GM12878 (cell line): ENCODE measurements at regions not wholly inside any gene's neighbourhood (a gene's known extent, or its start where the extent isn't known, plus 50 kb on each side); places are given as distances from the start of the nearest gene placed in this dataset.

Experiments used
- ATAC-seq: fragments of 200-7000 bp; cut with Tn5 transposase; 3 replicates; pipeline ENCODE4 v1.9.1; 2020; ENCODE audit warnings: mild to moderate bottlenecking, moderate library complexity
- BruUV-seq: library from RNA; stranded (reverse); fragments of 400-500 nt; replicated peaks from 2 replicates; lab custom pipeline; 2021; lab: Mats Ljungman, UMichigan
- CTCF ChIA-PET: fragments of 300-600 bp; sonication (Branson Sonifier 250); formaldehyde crosslinking; extraction: SDS; loops from one replicate; lab custom pipeline; 2021; ENCODE audit warnings: inconsistent platforms; lab: Yijun Ruan, JAX
- POLR2A ChIA-PET: fragments of 350-600 bp; formaldehyde crosslinking; extraction: SDS; loops from one replicate; lab custom pipeline; 2021; ENCODE audit warnings: inconsistent platforms; lab: Charles Lee
- RAD21 ChIA-PET: fragments of 300-600 bp; sonication (Branson Sonifier 250); formaldehyde crosslinking; loops from one replicate; lab custom pipeline; 2023; ENCODE audit warnings: antibody characterized with exemption; ENCODE audit not compliant: unreplicated experiment; lab: Charles Lee
- SMC1A ChIA-PET: fragments of 300-600 bp; sonication (Branson Sonifier 250); formaldehyde crosslinking; loops from one replicate; lab custom pipeline; 2023; ENCODE audit not compliant: unreplicated experiment, uncharacterized antibody; lab: Charles Lee
- DNase-seq: peaks from one replicate; pipeline ENCODE4 v3.0.0-alpha.2; 2011; ENCODE audit warnings: low read depth, low spot score
- FAIRE-seq: peaks from 3 replicates; lab custom pipeline; 2011; peaks lifted over from hg19 to GRCh38; lab: Jason Lieb, UNC
- H2AFZ ChIP-seq: 2 replicates; pipeline ENCODE4 v1.6.0; 2011; ENCODE audit warnings: low read depth, low read length, control low read depth; ENCODE audit not compliant: control insufficient read depth
- H3K27ac ChIP-seq: 2 replicates; pipeline ENCODE4 v1.5.1; 2011; ENCODE audit warnings: control low read depth; ENCODE audit not compliant: control insufficient read depth, insufficient read depth
- H3K27me3 ChIP-seq, 2 experiments: replicated peaks in 1 of 2; 2 replicates each; pipeline versions ENCODE4 v1.6.0 to v1.6.1; 2011; ENCODE audit warnings: low read length in 1 of 2; ENCODE audit not compliant: control insufficient read depth in 2 of 2, insufficient read depth in 2 of 2
- H3K36me3 ChIP-seq, 2 experiments: 2 replicates each; pipeline ENCODE4 v1.5.1; 2011; ENCODE audit warnings: low read length in 1 of 2; ENCODE audit not compliant: control insufficient read depth in 2 of 2, insufficient read depth in 2 of 2
- H3K4me1 ChIP-seq: 2 replicates; pipeline ENCODE4 v1.6.1; 2011; ENCODE audit warnings: mild to moderate bottlenecking, low read length, moderate library complexity, mixed read lengths; ENCODE audit not compliant: control insufficient read depth, insufficient read depth
- H3K4me2 ChIP-seq: 2 replicates; pipeline ENCODE4 v1.6.0; 2011; ENCODE audit warnings: control low read depth; ENCODE audit not compliant: control insufficient read depth, insufficient read depth
- H3K4me3 ChIP-seq: fragments of 200-600 bp; sonication (generic); 2 replicates; pipeline ENCODE4 v1.5.1; 2016
- H3K79me2 ChIP-seq: 2 replicates; pipeline ENCODE4 v1.6.0; 2011; ENCODE audit warnings: low read length; ENCODE audit not compliant: control insufficient read depth, insufficient read depth
- H3K9ac ChIP-seq: 2 replicates; pipeline ENCODE4 v1.8.0; 2011; ENCODE audit warnings: low read length, control low read depth, mixed read lengths; ENCODE audit not compliant: control insufficient read depth, insufficient read depth
- H3K9me3 ChIP-seq: replicated peaks from 3 replicates; pipeline ENCODE4 v1.5.1; 2011; ENCODE audit warnings: mild to moderate bottlenecking, low read length; ENCODE audit not compliant: control insufficient read depth, insufficient read depth
- H4K20me1 ChIP-seq: 2 replicates; pipeline ENCODE4 v1.6.0; 2011; ENCODE audit not compliant: control insufficient read depth, insufficient read depth
- BACH1 ChIP-seq: fragments of 450-650 bp; IDR thresholded peaks from 2 replicates; pipeline ENCODE4 v1.6.1; 2017; ENCODE audit warnings: mild to moderate bottlenecking, borderline replicate concordance
- BHLHE40 ChIP-seq, 2 experiments: fragments of 450-650 bp in 1 of 2; IDR thresholded peaks; 2 replicates each; pipeline ENCODE4 v1.6.1; 2011 to 2017; ENCODE audit warnings: low read depth in 2 of 2, borderline replicate concordance in 1 of 2, improper control_type of control experiment in 1 of 2, low read length in 1 of 2, mild to moderate bottlenecking in 1 of 2
- CEBPZ ChIP-seq: fragments of 150-350 bp; IDR thresholded peaks from 2 replicates; pipeline ENCODE4 v1.6.1; 2016; ENCODE audit warnings: low read depth, low read length
- EP300 ChIP-seq, 2 experiments: fragments of 150-350 bp in 1 of 2; IDR thresholded peaks; 2 replicates each; pipeline ENCODE4 v1.6.1; 2011 to 2012; ENCODE audit warnings: low read depth in 2 of 2, low read length in 2 of 2, borderline replicate concordance in 1 of 2, improper control_type of control experiment in 1 of 2, inconsistent platforms in 1 of 2; ENCODE audit not compliant: control insufficient read depth in 1 of 2
- GABPA ChIP-seq: IDR thresholded peaks from 2 replicates; pipeline ENCODE4 v1.6.1; 2014; ENCODE audit warnings: antibody characterized with exemption, low read depth, mild to moderate bottlenecking, inconsistent platforms
- IKZF2 ChIP-seq, 2 experiments: fragments of 450-650 bp; IDR thresholded peaks; 2 replicates each; pipeline ENCODE4 v1.6.1; 2017; ENCODE audit warnings: mild to moderate bottlenecking in 2 of 2, moderate library complexity in 2 of 2
- KAT2A ChIP-seq: conservative IDR thresholded peaks from 2 replicates; pipeline ENCODE4 v1.6.1; 2011; ENCODE audit warnings: low read depth, low read length; ENCODE audit not compliant: control insufficient read depth
- RUNX3 ChIP-seq: IDR thresholded peaks from 2 replicates; pipeline ENCODE4 v1.6.1; 2012; ENCODE audit warnings: low read length, inconsistent platforms
- SMC3 ChIP-seq: IDR thresholded peaks from 2 replicates; pipeline ENCODE4 v1.6.1; 2011; ENCODE audit warnings: low read length, improper control_type of control experiment, borderline replicate concordance
- SPI1 ChIP-seq: IDR thresholded peaks from 2 replicates; pipeline ENCODE4 v1.6.1; 2011; ENCODE audit warnings: low read depth, mild to moderate bottlenecking, low read length, moderate library complexity, borderline replicate concordance; ENCODE audit not compliant: insufficient read depth
- SREBF1 ChIP-seq: IDR thresholded peaks from 2 replicates; pipeline ENCODE4 v1.6.1; 2012; ENCODE audit warnings: mild to moderate bottlenecking, low read length
- YBX1 ChIP-seq: fragments of 450-650 bp; IDR thresholded peaks from 2 replicates; pipeline ENCODE4 v1.6.1; 2016; ENCODE audit warnings: antibody characterized with exemption
- WGBS: methylation state at CpG from one replicate; pipeline ENCODE4 v1.1.6; 2016; ENCODE audit warnings: low lambda C conversion rate; ENCODE audit not compliant: insufficient replicate concordance, insufficient coverage; ENCODE audit errors: missing lambda C conversion rate; 5-methylcytosine and 5-hydroxymethylcytosine counted together
- in situ Hi-C: fragments of 300-500 bp; cut with MboI; formaldehyde crosslinking; loops from 9 replicates; pipeline ENCODE4 v1.14.3; 2018; ENCODE audit warnings: mixed read lengths
- intact Hi-C: fragments of 100-400 bp; cut with micrococcal nuclease; formaldehyde crosslinking; loops from one replicate; pipeline ENCODE4 v1.14.2; 2022; ENCODE audit not compliant: unreplicated experiment
- TF ChIP-seq, protein P1 (sequence below): fragments of 450-650 bp; IDR thresholded peaks from 2 replicates; pipeline ENCODE4 v1.6.1; 2017; ENCODE audit warnings: borderline replicate concordance
- TF ChIP-seq, protein P2 (sequence below): IDR thresholded peaks from 2 replicates; pipeline ENCODE4 v1.6.1; 2012; ENCODE audit warnings: mild to moderate bottlenecking, low read depth, low read length
- TF ChIP-seq, protein P3 (sequence below): IDR thresholded peaks from 2 replicates; pipeline ENCODE4 v1.6.1; 2011; ENCODE audit warnings: low read depth, low read length, improper control_type of control experiment, borderline replicate concordance

- no peak for DNase-seq
- no peak for ATAC-seq
- no peak overlapping the region for H3K4me2 ChIP-seq
- no peaks in the 10 kb centered on the region for H3K9me3 ChIP-seq
- in situ Hi-C loops = no loop called here
- intact Hi-C loops = no loop called here
- H3K4me1 ChIP-seq = no peaks in the 10 kb centered on the region
- ChIA-PET SMC1A (interaction anchor here (0.6 to 1.4 kb wide), 5 partner anchors 8 to 44 kb away, joined by 3 to 4 read pairs (median 3); no protein-coding TSS in a partner anchor), POLR2A (interaction anchor here (0.6 kb wide), 1 partner anchor 28 kb away, joined by 3 read pairs; no protein-coding TSS in a partner anchor), RAD21 (interaction anchor here (0.9 to 1.4 kb wide), 3 partner anchors 14 to 77 kb away, joined by 3 to 5 read pairs (median 4); no protein-coding TSS in a partner anchor), CTCF (interaction anchor here (0.8 to 1.1 kb wide), 3 partner anchors 14 to 245 kb away, joined by 3 read pairs; no protein-coding TSS in a partner anchor)
- H2AFZ ChIP-seq = no peak overlapping the region
- FAIRE-seq = no peak
- no peaks in the 10 kb centered on the region for H3K79me2 ChIP-seq
- no peak overlapping the region for H3K9ac ChIP-seq
- no TSS peak for BruUV-seq
- 5% methylated on average over 1 of the region's 1 CpG for WGBS
- no peak overlapping the region for H3K4me3 ChIP-seq
- no peaks in the 10 kb centered on the region for H3K27me3 ChIP-seq
- no peaks in the 10 kb centered on the region for H3K36me3 ChIP-seq
- H3K27ac ChIP-seq = no peak overlapping the region
- no peaks in the 10 kb centered on the region for H4K20me1 ChIP-seq
- no peak for TF ChIP-seq YBX1
- TF ChIP-seq, protein P1, sequence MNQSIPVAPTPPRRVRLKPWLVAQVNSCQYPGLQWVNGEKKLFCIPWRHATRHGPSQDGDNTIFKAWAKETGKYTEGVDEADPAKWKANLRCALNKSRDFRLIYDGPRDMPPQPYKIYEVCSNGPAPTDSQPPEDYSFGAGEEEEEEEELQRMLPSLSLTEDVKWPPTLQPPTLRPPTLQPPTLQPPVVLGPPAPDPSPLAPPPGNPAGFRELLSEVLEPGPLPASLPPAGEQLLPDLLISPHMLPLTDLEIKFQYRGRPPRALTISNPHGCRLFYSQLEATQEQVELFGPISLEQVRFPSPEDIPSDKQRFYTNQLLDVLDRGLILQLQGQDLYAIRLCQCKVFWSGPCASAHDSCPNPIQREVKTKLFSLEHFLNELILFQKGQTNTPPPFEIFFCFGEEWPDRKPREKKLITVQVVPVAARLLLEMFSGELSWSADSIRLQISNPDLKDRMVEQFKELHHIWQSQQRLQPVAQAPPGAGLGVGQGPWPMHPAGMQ = no peak
- TF ChIP-seq SREBF1 = no peak
- TF ChIP-seq, protein P2, sequence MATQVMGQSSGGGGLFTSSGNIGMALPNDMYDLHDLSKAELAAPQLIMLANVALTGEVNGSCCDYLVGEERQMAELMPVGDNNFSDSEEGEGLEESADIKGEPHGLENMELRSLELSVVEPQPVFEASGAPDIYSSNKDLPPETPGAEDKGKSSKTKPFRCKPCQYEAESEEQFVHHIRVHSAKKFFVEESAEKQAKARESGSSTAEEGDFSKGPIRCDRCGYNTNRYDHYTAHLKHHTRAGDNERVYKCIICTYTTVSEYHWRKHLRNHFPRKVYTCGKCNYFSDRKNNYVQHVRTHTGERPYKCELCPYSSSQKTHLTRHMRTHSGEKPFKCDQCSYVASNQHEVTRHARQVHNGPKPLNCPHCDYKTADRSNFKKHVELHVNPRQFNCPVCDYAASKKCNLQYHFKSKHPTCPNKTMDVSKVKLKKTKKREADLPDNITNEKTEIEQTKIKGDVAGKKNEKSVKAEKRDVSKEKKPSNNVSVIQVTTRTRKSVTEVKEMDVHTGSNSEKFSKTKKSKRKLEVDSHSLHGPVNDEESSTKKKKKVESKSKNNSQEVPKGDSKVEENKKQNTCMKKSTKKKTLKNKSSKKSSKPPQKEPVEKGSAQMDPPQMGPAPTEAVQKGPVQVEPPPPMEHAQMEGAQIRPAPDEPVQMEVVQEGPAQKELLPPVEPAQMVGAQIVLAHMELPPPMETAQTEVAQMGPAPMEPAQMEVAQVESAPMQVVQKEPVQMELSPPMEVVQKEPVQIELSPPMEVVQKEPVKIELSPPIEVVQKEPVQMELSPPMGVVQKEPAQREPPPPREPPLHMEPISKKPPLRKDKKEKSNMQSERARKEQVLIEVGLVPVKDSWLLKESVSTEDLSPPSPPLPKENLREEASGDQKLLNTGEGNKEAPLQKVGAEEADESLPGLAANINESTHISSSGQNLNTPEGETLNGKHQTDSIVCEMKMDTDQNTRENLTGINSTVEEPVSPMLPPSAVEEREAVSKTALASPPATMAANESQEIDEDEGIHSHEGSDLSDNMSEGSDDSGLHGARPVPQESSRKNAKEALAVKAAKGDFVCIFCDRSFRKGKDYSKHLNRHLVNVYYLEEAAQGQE = no peak
- TF ChIP-seq SPI1 = no peak
- TF ChIP-seq SMC3 = no peak
- no peak for TF ChIP-seq GABPA
- no peak for TF ChIP-seq EP300 (IDR thresholded peaks at IDR 0.05; ENCODE audit: borderline replicate concordance in 1 of 2, control insufficient read depth in 1 of 2, low read depth in 2 of 2, low read length in 2 of 2)
- no peak for TF ChIP-seq BACH1
- TF ChIP-seq, protein P3, sequence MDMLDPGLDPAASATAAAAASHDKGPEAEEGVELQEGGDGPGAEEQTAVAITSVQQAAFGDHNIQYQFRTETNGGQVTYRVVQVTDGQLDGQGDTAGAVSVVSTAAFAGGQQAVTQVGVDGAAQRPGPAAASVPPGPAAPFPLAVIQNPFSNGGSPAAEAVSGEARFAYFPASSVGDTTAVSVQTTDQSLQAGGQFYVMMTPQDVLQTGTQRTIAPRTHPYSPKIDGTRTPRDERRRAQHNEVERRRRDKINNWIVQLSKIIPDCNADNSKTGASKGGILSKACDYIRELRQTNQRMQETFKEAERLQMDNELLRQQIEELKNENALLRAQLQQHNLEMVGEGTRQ = no peak
- no peak for TF ChIP-seq BHLHE40 (IDR thresholded peaks at IDR 0.05; ENCODE audit: borderline replicate concordance in 1 of 2, low read depth in 2 of 2, low read length in 1 of 2)
- no peak for TF ChIP-seq IKZF2 (IDR thresholded peaks at IDR 0.05)
- no peak for TF ChIP-seq RUNX3
- TF ChIP-seq KAT2A = no peak
- TF ChIP-seq CEBPZ = no peak
Observed at GRCh38 chr1:177669161-177669560, 300.7 kb downstream of the SEC16B start.
